Parathyroid adenoma (tissue), 2 donors: ENCODE measurements at regions not wholly inside any gene's neighbourhood (a gene's known extent, or its start where the extent isn't known, plus 50 kb on each side); places are given as distances from the start of the nearest gene placed in this dataset.

ENCODE experiments used
- H2AFZ ChIP-seq: fragments of 300-600 bp; sonication (generic); one replicate; pipeline ENCODE4 v1.7.0; 2017; ENCODE audit warnings: antibody characterized with exemption, mild to moderate bottlenecking
- H3K27ac ChIP-seq: fragments of 300-600 bp; sonication (generic); one replicate; pipeline ENCODE4 v1.7.0; 2017
- H3K27me3 ChIP-seq: fragments of 300-600 bp; sonication (generic); one replicate; pipeline ENCODE4 v1.7.0; 2017; ENCODE audit warnings: low read length; ENCODE audit not compliant: control insufficient read depth, insufficient read depth
- H3K36me3 ChIP-seq: fragments of 300-600 bp; sonication (generic); one replicate; pipeline ENCODE4 v1.7.0; 2017; ENCODE audit warnings: low read length; ENCODE audit not compliant: control insufficient read depth, insufficient read depth
- H3K4me1 ChIP-seq: fragments of 300-600 bp; sonication (generic); one replicate; pipeline ENCODE4 v1.7.0; 2017; ENCODE audit warnings: control low read depth
- H3K4me2 ChIP-seq: fragments of 300-600 bp; sonication (generic); one replicate; pipeline ENCODE4 v1.7.0; 2017; ENCODE audit warnings: low read length
- H3K4me3 ChIP-seq: fragments of 300-600 bp; sonication (generic); one replicate; pipeline ENCODE4 v1.7.0; 2017; ENCODE audit warnings: low read depth, low read length
- H3K79me2 ChIP-seq: fragments of 300-600 bp; sonication (generic); one replicate; pipeline ENCODE4 v1.7.0; 2017; ENCODE audit warnings: control low read depth
- H3K9ac ChIP-seq: fragments of 300-600 bp; sonication (generic); one replicate; pipeline ENCODE4 v1.7.0; 2017; ENCODE audit warnings: mild to moderate bottlenecking
- H3K9me3 ChIP-seq: fragments of 300-600 bp; sonication (generic); one replicate; pipeline ENCODE4 v1.7.0; 2017; ENCODE audit warnings: low read length; ENCODE audit not compliant: control insufficient read depth
- CTCF ChIP-seq: fragments of 300-600 bp; sonication (generic); IDR thresholded peaks from one replicate; pipeline ENCODE4 v1.7.0; 2017; ENCODE audit warnings: antibody characterized with exemption, mild to moderate bottlenecking
- donor health status: primary hyperparathyroidism.

- Histone ChIP-seq H3K9ac (no peak overlapping the region), H3K4me1 (no peaks in the 10 kb centered on the region), H3K27me3 (no peaks in the 10 kb centered on the region), H3K4me2 (no peak overlapping the region), H3K79me2 (no peaks in the 10 kb centered on the region), H3K27ac (no peak overlapping the region), H2AFZ (no peak overlapping the region), H3K9me3 (no peaks in the 10 kb centered on the region), H3K4me3 (no peak overlapping the region), H3K36me3 (no peaks in the 10 kb centered on the region)
- no peak for TF ChIP-seq CTCF
These were observed 270.0 kb upstream of the PABPC4L start for GRCh38 chr4:134471569-134471968.

GRCh38 chr4:134470544-134470943 lies 269.0 kb upstream of the PABPC4L start:
- Histone ChIP-seq H3K79me2 (no peaks in the 10 kb centered on the region), H3K9me3 (no peaks in the 10 kb centered on the region), H3K4me1 (no peaks in the 10 kb centered on the region), H3K9ac (no peak overlapping the region), H3K4me3 (no peak overlapping the region), H3K27me3 (no peaks in the 10 kb centered on the region), H3K4me2 (no peak overlapping the region), H3K27ac (no peak overlapping the region), H2AFZ (no peak overlapping the region), H3K36me3 (no peaks in the 10 kb centered on the region)
- TF ChIP-seq CTCF: no peak

GRCh38 chr4:134465417-134465816 lies 263.8 kb upstream of the PABPC4L start:
- H3K9me3 ChIP-seq: no peaks in the 10 kb centered on the region
- no peak overlapping the region for H2AFZ ChIP-seq
- no peaks in the 10 kb centered on the region for H3K36me3 ChIP-seq
- no peaks in the 10 kb centered on the region for H3K27me3 ChIP-seq
- H3K27ac ChIP-seq: no peak overlapping the region
- no peak overlapping the region for H3K9ac ChIP-seq
- H3K4me3 ChIP-seq: no peak overlapping the region
- no peaks in the 10 kb centered on the region for H3K4me1 ChIP-seq
- no peak overlapping the region for H3K4me2 ChIP-seq
- no peak for TF ChIP-seq CTCF
- no peaks in the 10 kb centered on the region for H3K79me2 ChIP-seq

DNA sequence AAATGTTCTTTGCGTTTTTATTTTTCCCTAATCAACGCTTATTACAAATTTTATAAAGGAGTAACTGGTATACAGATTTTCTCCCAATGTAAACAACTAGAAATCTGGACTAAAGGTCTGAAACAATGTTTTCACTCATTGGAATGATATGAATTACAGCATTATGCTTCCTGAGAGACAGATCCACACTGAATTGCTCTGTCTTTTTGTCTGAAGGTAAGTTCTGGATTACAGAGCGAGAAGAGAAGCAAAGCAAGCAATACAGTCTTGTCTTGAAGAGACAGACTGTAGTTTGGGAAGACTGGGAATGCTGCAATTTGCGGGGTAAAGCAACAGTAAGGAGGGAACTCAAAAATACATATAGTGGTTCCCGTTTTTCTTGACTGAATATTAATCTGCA lies 262.2 kb upstream of the PABPC4L start:
- Histone ChIP-seq H3K9ac (no peak overlapping the region), H3K27me3 (no peaks in the 10 kb centered on the region), H3K9me3 (no peaks in the 10 kb centered on the region), H3K4me1 (no peaks in the 10 kb centered on the region), H3K4me2 (no peak overlapping the region), H3K36me3 (no peaks in the 10 kb centered on the region), H3K27ac (no peak overlapping the region), H2AFZ (no peak overlapping the region), H3K79me2 (no peaks in the 10 kb centered on the region), H3K4me3 (no peak overlapping the region)
- no peak for TF ChIP-seq CTCF

DNA sequence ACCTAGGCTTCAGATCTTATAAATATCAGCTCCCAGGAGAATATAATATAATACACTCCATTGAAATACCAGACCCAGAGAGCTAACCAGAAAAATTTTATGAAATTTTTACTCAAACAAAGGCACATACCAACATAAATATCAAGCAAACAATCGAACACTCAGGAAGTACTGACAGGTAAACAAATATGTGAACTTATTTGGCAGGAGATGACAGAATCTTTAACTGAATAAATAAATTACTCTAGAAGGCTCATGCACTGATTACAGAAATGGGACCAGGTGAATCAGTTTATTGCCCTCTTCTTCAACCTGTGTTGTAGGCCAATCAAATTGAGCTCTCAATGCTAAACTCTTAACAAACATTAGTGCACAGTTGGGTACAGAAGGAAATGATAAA lies 225.2 kb upstream of the PABPC4L start:
- H3K4me3 ChIP-seq: no peak overlapping the region
- H3K9me3 ChIP-seq: no peaks in the 10 kb centered on the region
- H3K79me2 ChIP-seq: no peaks in the 10 kb centered on the region
- TF ChIP-seq CTCF: no peak
- no peak overlapping the region for H3K9ac ChIP-seq
- no peak overlapping the region for H3K27ac ChIP-seq
- no peaks in the 10 kb centered on the region for H3K27me3 ChIP-seq
- H3K4me2 ChIP-seq: no peak overlapping the region
- H3K36me3 ChIP-seq: no peaks in the 10 kb centered on the region
- H2AFZ ChIP-seq: no peak overlapping the region
- H3K4me1 ChIP-seq: no peaks in the 10 kb centered on the region
